HG02759 (cell line): ENCODE measurements at regions not wholly inside any gene's neighbourhood (a gene's known extent, or its start where the extent isn't known, plus 50 kb on each side); places are given as distances from the start of the nearest gene placed in this dataset.
"Not testable (repeated sequence)": the region's sequence is repeated elsewhere in the genome, so short reads cannot be mapped to it uniquely, and the experiment has no call there.

ENCODE experiments used
- ATAC-seq: cut with Tn5 transposase; IDR thresholded peaks from one replicate; pipeline ENCODE4 v1.9.1; 2021; ENCODE audit warnings: mild to moderate bottlenecking, moderate library complexity; ENCODE audit not compliant: unreplicated experiment

DNA sequence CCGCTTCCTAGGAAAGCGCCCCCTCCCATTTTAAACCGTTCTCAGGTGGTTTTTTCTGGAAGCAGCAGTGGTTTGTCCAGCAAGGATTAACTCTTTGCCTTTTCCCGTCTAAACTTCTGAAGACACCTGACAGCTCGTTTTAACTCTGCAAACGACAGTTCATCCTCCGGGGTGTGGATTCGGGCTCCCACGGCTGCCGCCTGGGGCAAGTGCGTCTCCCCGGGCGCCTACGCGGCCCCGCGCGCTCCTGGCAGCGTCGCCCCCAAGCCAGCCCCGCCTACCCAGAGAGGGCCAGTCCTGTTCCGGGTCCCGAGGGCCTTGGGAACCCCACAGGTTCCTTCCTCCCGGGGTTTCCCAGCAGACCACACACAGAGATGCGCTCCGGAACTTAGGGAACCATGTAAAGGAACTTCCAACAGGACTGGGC, 54.4 kb downstream of the PRR18 start:
- ATAC-seq = peak; percentile 42

DNA sequence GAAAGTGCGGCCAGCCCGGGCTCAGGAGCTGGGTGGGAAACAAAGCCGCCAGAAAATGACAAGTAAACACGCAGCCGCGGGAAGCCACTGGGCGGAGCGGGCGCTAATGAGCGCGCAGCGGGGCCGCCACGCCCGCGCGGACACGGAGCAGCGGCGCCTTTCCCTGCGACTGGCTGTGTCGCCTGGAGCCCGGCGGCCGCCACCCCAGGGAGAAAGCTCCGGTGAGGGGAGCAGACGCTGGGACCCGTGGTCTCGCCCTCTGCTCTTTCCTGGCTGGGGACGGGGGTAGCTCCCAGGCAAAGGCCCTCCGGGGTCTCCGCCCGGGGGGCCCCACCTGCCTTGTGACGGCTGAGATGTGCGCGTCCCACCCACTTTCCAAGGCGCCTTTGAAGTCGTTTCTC, 54.9 kb downstream of the PRR18 start:
- peak; percentile 56 for ATAC-seq

- no peak for ATAC-seq
Measured at GRCh38 chr6:166252601-166253000, 55.6 kb downstream of the PRR18 start.

DNA sequence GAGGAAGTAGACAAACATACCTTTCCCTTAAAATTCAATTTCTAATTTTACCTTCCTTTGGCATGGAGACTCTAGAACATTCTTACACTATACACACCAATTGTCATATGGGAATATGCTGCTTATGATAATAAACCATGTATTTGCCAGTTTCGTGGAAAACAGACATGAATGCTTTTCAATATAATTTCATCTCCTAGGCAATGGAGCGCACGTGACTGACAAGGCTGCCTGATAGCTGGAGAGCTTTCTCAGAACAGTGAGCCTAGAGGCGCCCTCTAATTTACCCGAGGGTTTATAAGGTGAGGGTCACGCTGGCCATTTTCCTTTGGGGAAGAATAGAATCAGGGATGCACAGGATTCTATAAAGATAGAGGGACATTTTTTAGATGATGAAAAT, 56.5 kb downstream of the PRR18 start:
- no peak for ATAC-seq

- ATAC-seq = no peak
Measured at GRCh38 chr6:166251211-166251610, 57.0 kb downstream of the PRR18 start.

GRCh38 chr6:166249061-166249785, 59.0 kb downstream of the PRR18 start:
- ATAC-seq = not testable (repeated sequence)

GRCh38 chr6:166245148-166245547, 63.0 kb downstream of the PRR18 start:
- ATAC-seq = no peak

DNA sequence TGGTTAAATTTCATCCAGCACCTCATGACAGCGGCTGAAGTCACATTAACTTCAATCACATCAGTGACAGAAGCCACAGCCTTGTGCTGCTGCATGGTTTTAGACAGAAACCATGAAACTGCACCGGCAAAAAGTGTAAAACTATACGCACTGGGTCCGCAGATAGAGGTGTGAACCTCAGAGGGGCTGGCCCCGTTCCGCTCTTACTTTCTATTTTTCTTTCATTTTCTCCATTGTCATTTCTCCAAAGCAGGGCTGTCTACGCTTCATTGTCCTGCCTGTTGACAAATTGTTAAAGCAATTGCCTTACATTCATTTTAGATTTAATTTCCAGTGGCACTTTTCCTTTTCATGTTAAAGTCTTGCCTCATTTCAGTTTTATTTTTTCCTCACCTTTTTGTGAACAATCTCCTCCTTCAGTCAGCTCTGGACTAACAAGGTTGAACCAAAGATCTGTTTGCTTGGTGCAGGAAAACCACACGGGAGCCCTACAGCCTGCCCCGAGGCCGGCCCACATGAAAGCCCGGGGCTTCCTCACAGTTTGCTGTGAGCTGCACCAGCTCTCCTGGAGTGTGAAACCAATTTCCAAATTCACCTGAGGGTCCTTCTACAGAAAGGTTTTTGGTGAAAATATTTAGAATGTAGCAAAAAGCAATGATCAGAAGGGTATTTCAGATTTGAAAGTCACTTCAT, 63.7 kb downstream of the PRR18 start:
- peak; percentile 77 for ATAC-seq

- no peak for ATAC-seq
Measured at GRCh38 chr6:166242888-166243287, 65.3 kb downstream of the PRR18 start.

DNA sequence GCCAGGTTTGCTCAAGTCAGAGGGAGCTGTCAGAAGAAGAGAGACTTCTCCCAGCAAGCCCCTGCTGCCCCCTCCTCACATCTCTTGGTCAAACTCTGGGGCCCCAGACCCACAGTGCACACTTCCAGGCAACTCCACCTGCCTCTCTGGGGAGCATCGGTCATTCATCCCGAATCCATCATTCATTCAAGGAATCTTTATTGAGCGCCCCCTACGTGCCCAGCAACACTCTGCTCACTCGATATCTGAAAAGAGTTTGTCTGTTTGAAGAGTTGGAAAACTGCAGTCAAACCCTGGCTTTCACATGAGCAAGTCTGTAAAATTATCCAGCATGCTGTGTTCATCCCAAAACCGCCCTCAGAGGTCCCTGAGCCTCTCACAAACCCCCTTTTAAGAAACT, 66.2 kb downstream of the PRR18 start:
- ATAC-seq = no peak

- no peak for ATAC-seq
Measured at GRCh38 chr6:166240889-166241288, 67.3 kb downstream of the PRR18 start.

GRCh38 chr6:166237617-166238016, 70.0 kb upstream of the TBXT start:
- no peak for ATAC-seq

- no peak for ATAC-seq
Measured at GRCh38 chr6:166236596-166236995, 68.9 kb upstream of the TBXT start.

DNA sequence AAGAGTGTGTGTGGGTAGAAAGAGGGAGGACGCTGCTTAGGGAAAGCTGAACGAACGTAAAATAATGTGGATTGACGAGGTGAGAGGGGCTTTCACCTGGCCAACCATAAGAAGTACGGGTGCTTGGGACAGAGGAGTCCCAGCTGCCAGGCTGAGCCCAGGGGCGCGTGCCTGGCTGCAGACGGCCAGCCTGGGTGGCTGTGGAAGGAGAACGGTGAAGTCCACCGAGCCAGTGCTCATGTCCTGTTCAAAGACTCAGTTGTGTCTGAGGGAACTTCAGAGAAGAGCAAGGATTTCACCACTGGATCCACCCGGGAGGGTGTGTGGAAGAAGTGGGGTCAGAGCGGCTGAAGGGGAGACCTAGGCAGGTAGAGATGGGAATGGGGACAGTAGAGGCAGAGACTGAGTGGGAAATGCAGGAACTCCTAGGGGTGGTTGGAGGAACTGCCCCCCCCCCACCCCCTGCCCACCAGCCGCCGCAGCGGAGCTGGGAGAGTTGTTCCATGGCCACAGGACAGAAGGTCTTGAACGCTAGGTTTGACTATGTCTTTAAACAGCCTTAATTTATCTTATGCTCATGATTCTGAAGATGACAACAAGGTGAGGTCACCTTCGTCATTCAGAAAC, 68.1 kb upstream of the TBXT start:
- ATAC-seq = no peak

GRCh38 chr6:166231181-166231580, 63.5 kb upstream of the TBXT start:
- not testable (repeated sequence) for ATAC-seq

DNA sequence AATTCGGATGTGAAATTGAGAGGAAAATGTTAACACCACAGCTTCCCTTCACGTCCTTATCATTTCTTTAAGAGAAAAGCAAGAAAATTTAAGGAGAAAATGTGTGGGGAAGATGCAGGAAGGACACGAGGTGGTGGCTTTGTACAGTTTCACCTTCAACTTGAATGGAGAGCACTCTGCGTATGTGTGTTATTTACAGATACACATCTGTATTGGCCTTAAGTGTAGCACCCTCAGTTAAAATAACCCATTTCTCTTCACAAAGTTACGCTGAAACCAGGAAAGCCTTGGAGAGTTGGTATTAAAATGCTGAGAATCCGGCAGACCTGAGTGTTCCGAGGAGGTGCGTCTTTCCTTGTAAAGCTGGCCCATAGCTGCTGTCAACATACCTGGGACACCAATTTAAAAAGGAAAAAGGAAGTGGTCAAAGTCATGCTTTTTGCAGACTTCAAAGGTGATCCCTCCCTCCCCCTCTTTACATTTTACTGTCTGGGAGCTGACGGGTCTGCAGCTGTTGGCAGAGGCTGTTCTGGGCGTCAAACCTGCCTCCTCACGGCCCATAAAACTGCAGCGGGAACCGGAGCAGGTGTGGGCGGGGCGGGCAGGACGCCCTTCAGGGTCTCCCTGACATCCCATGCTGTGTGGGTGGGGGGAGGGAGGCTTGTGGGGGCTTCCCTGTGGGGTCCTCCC, 61.3 kb upstream of the TBXT start:
- ATAC-seq = no peak

DNA sequence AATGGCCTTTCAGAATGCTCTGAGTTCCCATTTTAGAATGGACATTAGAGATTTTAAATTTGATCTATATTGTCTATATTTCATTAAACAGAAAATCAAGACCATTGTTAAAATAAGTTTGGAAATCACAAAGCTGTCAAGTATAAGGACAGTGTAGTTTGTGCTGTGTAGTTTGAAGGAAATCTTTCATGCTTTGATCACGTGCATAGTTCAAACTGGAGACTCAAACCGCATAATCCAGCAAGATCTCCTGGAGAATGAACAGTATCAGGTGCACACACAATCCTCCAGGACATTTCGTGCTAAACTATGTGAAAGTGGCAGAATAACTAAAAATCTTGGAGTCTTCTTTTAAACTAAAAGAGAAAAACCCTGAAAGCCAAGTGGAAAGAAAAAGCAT, 60.8 kb upstream of the TBXT start:
- ATAC-seq = no peak

- ATAC-seq = no peak
Measured at GRCh38 chr6:166223079-166223478, 55.4 kb upstream of the TBXT start.

DNA sequence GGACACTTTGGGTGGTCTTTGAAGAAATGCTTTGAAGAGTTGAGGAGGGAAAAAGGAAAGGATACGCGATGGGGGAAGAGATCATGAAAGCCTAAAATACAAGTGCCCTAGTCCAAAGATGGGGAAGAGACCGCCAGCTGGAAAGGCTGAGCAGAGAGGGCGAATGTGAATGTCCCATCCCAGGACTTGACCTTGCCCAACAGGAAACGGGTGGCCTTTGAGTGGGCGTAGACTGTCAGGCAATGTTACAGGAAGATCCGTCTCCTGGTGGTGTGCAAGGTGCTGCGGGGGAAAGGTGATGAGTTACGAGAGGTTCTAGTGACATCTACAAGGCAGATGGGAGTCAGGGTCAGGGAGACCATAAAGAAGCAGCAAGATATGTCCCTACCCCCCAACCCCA, 55.0 kb upstream of the TBXT start:
- no peak for ATAC-seq

- ATAC-seq = no peak
Measured at GRCh38 chr6:166221636-166222035, 54.0 kb upstream of the TBXT start.

GRCh38 chr6:166221040-166221439, 53.4 kb upstream of the TBXT start:
- ATAC-seq = peak; percentile 88
